HG02943 (cell line): ENCODE measurements at regions not wholly inside any gene's neighbourhood (a gene's known extent, or its start where the extent isn't known, plus 50 kb on each side); places are given as distances from the start of the nearest gene placed in this dataset.

Experiments used
- ATAC-seq: cut with Tn5 transposase; IDR thresholded peaks from one replicate; pipeline ENCODE4 v1.9.1; 2021; ENCODE audit warnings: mild to moderate bottlenecking, low read depth, moderate library complexity; ENCODE audit not compliant: unreplicated experiment

- ATAC-seq: no peak
Measured at GRCh38 chr6:134516582-134516981, 198.7 kb upstream of the SGK1 start.

- no peak for ATAC-seq
Measured at GRCh38 chr6:134515986-134516385, 198.1 kb upstream of the SGK1 start.

GRCh38 chr6:134512981-134513391, 195.1 kb upstream of the SGK1 start:
- no peak for ATAC-seq

DNA sequence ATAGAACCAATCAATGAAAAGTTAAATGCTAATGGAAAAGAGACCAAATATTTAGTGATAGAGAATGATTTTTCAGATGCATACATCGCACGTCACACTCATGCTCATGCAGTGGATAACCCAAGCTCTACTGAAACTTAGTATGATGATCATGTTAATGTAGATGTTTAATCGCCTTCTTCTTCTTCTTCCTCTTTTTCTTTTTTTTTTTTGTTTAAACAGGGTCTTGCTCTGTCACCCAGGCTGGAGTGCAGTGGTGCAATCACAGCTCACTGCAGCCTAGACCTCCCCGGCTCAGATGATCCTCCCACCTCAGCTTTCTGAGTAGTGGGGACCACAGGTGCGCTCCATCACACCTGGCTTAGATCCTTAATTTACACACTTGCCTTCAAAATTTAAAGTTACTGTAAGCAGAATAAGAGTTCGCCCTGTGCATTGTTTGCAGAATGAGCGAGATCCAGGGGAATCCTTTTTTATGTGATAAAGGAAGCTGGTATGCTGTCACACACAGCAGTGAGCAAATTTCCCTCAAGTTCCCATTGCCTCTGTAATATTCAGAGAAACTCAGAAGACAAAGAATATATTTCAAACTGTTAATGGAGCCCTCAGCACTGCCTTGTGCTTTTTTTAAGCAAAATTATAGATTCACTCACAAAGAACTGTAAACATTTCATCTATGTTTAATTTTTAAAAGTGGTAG, 194.2 kb upstream of the SGK1 start:
- ATAC-seq: no peak

DNA sequence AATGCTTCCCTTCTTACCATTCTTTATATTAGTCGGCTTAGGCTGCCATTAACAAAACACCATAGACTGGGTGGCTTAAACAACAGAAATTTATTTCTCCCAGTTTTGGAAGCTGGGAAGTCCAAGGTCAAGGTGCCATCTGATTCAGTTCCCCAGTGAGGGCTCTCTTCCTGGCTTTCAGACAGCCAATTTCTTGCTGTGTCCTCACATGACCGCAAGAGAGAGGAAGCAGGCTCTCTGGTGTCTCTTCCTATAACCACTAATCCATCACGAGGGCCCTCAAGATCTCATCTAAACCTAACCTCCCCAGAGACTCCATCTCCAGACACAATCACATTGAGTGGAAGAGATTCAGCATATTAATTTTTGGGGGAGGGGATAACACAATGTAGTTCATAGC, 193.0 kb upstream of the SGK1 start:
- no peak for ATAC-seq

DNA sequence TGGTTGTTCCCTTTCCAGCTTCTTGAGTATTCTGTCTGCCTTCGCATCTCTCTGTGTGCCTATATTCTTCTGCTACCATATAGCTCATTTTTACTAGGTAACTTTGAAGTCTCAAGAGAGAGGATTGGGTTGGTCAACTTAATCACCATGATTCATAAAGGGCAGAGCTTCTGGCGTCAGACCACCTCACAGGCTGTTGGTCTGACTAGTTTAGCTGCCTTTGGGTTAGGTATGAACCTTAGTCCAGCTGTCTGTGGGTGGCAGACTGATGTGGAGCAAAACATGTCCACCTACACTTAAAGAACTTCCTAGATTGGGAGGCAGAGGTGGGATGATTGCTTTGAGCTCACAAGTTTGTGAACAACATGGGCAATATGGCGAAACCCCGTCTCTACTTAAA, 192.2 kb upstream of the SGK1 start:
- ATAC-seq: no peak

GRCh38 chr6:134508862-134509498, 191.1 kb upstream of the SGK1 start:
- no peak for ATAC-seq

GRCh38 chr6:134506162-134506561, 188.2 kb upstream of the SGK1 start:
- ATAC-seq: no peak

DNA sequence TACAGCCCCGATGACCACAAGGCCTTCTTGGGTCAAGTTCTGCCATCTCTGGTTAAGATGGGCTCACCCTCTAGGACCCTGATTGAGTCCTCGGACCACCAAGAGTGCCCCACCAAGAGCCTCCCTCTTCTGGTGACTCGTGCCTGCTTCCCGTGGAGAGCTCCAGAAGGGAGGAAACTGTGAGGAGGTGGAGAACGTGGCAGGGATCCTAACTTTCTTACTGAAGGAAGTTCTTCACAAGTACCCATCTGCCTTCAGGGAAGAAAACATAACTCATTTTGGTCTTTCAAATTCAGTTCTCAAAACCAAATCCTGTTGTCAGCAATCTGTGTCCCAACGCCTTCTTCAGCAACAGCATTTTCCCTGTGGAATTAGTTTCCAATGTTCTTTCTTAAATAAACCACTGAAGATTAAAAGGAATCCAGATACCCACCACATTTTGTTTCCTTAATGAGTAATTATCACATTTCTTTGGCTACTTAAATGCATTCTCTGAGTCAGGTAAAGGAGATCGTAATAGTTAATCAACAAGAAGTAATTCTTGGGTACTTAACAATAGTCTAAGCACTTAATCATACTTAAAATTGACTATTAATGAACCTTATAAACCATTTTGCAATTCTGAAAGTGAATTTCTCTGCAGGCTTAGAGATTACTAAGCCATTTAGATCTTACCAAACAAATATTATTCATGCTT, 185.8 kb upstream of the SGK1 start:
- ATAC-seq: no peak

GRCh38 chr6:134502614-134503549, 185.0 kb upstream of the SGK1 start:
- no peak for ATAC-seq

DNA sequence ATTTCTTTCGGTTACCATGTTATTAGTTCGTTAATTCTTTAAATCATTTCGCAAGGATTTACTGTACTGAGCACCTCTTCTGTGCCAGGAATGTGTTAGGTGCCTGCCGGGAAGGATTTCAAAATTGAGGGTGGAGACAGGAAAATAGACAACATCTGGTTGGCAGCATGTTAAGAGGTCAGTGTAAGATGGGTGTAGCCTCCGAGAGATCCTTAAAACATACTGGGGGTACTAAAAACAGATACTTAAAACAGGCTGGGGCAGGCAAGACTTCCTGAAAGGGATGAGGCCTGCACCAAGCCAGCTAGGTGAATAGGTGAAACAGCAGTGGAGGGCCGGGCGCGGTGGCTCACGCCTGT, 178.0 kb upstream of the SGK1 start:
- ATAC-seq: no peak

- ATAC-seq: no peak
Measured at GRCh38 chr6:134495203-134495889, 177.4 kb upstream of the SGK1 start.

DNA sequence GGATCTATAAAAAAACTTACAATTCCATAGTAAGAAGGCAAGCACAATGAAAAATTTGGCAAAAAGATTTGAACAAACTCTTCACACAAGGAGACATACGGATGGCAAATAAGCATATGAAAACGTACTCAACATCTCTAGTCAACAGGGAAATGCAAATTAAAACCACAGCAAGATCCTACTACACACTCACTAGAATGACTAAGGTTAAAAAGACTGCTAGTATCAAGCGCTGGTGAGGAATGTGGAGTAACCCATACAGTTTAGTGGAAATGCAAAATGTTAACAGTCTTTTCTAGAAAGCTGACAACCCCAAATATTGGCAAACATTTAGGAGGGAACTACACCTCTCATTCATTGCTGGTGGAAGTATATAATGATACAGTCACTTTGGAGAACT, 175.9 kb upstream of the SGK1 start:
- ATAC-seq: no peak

DNA sequence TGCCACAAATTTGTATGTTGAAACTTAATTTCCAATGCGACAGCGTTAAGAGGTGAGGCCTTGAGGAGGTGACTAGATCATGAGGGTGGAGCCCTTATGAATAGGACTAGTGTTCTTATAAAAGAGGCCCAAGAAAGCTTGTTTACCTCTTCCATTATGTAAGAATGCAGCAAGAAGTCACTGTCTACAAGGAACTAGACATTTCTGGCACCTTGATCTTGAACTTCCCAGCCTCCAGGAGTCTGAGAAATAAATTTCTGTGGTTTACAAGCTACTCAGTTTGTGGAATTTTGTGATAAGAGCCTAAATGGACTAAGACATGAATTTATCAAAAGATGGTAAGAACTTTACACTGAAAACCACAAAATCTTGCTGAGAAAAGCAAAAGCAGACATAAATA, 173.6 kb upstream of the SGK1 start:
- no peak for ATAC-seq

- ATAC-seq: no peak
Measured at GRCh38 chr6:134482593-134483270, 164.8 kb upstream of the SGK1 start.

DNA sequence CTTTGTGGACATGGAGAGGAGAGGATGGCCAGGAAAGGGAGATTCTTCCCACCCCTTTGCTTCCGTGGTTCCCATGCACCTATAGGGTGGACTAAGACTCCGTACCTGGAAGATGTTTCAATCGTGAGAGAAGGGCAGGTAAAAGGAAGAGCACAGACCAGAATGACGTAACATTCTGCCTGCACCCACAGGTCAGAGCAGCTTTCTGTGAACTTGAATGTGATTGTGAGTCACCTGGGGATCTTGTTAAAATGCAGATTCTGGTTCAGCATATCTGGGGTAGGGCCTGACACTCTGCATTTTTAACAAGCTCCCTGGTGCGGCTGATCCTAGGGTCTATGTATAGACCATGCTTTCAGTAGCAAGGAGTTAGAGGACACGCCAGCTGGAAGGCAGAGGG, 164.1 kb upstream of the SGK1 start:
- no peak for ATAC-seq

- no peak for ATAC-seq
Measured at GRCh38 chr6:134480593-134480992, 162.7 kb upstream of the SGK1 start.

DNA sequence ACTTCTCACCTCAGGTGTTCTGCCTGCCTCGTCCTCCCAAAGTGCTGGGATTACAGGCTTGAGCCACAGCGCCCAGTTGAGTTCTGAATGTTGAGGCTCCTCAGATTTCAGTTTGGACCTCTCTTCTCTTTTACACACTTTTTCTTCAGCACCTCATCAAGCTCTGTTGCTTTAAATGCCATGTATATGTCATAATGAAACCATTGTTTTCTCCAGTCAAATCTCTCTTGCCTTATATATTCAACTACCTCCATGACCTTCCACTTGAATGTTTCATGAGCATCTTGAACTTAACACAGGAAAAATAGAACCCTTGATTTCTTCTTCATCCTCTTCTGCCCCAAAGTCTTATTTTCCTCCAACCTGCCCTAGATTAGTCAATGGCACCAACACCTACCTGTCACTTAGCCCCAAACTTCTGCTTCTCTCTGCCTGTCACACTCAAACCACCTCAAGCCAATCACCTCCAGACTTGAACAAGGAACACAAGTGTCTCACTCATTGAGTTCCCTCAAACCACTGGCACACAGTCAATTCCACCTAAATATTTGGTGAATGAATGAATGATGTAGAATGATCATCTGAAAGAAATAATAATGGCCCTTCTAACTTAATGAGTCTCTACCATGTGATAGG, 161.0 kb upstream of the SGK1 start:
- no peak for ATAC-seq

- no peak for ATAC-seq
Measured at GRCh38 chr6:134477991-134478635, 160.2 kb upstream of the SGK1 start.
